ENCODE measurements at regions not wholly inside any gene's neighbourhood (a gene's known extent, or its start where the extent isn't known, plus 50 kb on each side); places are given as distances from the start of the nearest gene placed in this dataset.

DNA sequence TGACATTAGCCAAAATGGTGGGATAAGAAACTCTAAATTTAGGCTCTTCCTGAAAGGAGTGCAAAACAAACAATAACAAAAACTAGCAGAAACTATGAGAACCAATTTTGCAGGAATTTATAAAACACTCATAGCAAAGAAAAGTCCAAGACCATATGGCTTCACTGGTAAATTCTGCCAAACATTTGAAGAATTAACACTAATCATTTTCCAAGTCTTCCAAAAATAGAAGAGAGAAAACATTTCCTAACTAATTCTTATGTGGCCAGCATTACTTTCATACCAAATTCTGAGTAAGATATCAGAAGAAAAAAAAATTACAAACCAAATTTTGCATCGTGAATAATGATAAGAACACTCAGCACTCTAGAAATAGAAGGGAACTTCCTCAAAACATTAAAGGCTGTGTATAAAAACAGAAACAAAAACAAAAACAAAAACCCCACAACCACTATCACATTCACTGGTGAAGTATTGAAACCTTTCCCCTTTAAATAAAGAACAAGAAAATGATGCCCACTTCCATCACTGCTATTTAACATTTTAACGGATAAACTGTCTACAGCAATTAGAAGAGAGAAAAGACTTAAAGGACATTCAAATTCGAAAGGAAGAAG lies 524.3 kb upstream of the GALNTL6 start:
- no peaks in the 10 kb centered on the region for H3K36me3 ChIP-seq
- H3K4me1 ChIP-seq: no peaks in the 10 kb centered on the region
- H3K4me3 ChIP-seq: no peak overlapping the region
- H3K9me3 ChIP-seq: no peaks in the 10 kb centered on the region
- TF ChIP-seq, protein P1, sequence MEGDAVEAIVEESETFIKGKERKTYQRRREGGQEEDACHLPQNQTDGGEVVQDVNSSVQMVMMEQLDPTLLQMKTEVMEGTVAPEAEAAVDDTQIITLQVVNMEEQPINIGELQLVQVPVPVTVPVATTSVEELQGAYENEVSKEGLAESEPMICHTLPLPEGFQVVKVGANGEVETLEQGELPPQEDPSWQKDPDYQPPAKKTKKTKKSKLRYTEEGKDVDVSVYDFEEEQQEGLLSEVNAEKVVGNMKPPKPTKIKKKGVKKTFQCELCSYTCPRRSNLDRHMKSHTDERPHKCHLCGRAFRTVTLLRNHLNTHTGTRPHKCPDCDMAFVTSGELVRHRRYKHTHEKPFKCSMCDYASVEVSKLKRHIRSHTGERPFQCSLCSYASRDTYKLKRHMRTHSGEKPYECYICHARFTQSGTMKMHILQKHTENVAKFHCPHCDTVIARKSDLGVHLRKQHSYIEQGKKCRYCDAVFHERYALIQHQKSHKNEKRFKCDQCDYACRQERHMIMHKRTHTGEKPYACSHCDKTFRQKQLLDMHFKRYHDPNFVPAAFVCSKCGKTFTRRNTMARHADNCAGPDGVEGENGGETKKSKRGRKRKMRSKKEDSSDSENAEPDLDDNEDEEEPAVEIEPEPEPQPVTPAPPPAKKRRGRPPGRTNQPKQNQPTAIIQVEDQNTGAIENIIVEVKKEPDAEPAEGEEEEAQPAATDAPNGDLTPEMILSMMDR (IDR thresholded peaks at IDR 0.05): no peak
- no peaks in the 10 kb centered on the region for H3K27me3 ChIP-seq
- no peak for DNase-seq (ENCODE audit: low spot score)
- no peak overlapping the region for H3K27ac ChIP-seq

- no peaks in the 10 kb centered on the region for H3K9me3 ChIP-seq
- TF ChIP-seq, protein P1 (IDR thresholded peaks at IDR 0.05): no peak
- no peaks in the 10 kb centered on the region for H3K27me3 ChIP-seq
- H3K27ac ChIP-seq: no peak overlapping the region
- no peaks in the 10 kb centered on the region for H3K36me3 ChIP-seq
- H3K4me3 ChIP-seq: no peak overlapping the region
- DNase-seq (ENCODE audit: low spot score): no peak
- no peaks in the 10 kb centered on the region for H3K4me1 ChIP-seq
Observed at GRCh38 chr4:171281359-171281758, 531.8 kb upstream of the GALNTL6 start.

DNA sequence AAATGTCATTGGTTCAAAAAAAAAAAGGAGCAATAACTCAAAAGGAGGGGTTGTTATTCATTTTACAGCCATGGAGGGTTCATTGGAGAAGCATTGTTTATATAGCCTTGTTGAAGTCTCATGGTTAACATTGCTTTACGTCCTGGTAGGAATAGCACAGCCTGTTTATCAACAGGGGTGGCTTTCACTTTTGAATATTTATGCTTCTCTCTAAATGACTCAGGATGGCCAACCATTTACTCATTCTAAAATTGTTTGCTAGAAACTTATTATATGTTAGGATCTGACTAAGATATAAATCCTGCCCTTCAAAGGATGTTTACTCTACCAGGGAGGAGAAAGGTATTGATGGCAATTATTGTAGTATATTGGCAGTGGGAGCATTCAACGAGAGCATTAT lies 534.1 kb upstream of the GALNTL6 start:
- Histone ChIP-seq H3K4me1 (no peaks in the 10 kb centered on the region), H3K9me3 (no peaks in the 10 kb centered on the region), H3K27me3 (no peaks in the 10 kb centered on the region), H3K36me3 (no peaks in the 10 kb centered on the region), H3K27ac (no peak overlapping the region), H3K4me3 (no peak overlapping the region)
- DNase-seq (ENCODE audit: low spot score): no peak
- TF ChIP-seq, protein P1 (IDR thresholded peaks at IDR 0.05): no peak

- Histone ChIP-seq H3K9me3 (no peaks in the 10 kb centered on the region), H3K36me3 (no peaks in the 10 kb centered on the region), H3K27me3 (no peaks in the 10 kb centered on the region), H3K27ac (no peak overlapping the region), H3K4me1 (no peaks in the 10 kb centered on the region), H3K4me3 (no peak overlapping the region)
- TF ChIP-seq, protein P1 (IDR thresholded peaks at IDR 0.05): no peak
- DNase-seq (ENCODE audit: low spot score): no peak
Observed at GRCh38 chr4:171266671-171267070, 546.5 kb upstream of the GALNTL6 start.

DNA sequence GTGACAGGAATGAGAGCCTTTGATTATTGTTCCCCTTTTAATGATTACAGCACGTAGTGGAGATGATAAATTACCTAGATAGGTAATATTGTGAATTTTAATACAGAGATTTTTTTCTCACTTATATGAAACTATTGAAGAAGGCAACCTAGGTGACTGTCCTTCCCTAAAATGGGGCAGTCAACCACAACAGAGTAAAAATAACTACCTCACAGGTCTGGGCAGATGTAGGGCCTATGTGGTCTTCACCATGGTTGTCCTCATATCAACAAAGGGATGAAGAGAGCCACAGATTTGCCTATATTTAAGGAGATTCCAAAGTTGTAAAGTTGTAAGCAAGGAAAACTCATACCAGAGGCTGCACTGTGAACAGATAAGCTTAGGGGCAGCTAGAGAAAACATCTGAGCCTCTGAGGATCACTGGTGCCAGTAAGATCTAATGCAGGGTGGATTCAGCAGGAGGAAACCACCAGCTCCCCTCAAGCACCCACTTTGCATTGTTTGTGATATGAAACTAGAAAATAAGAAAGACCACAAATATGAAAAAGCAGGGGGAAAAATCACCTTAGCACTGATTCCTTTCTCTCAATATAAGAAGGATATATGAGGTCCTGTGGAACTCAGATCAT lies 547.9 kb upstream of the GALNTL6 start:
- DNase-seq (ENCODE audit: low spot score): no peak
- TF ChIP-seq, protein P1 (IDR thresholded peaks at IDR 0.05): no peak
- Histone ChIP-seq H3K27ac (no peak overlapping the region), H3K27me3 (no peaks in the 10 kb centered on the region), H3K4me3 (no peak overlapping the region), H3K4me1 (no peaks in the 10 kb centered on the region), H3K9me3 (no peaks in the 10 kb centered on the region), H3K36me3 (no peaks in the 10 kb centered on the region)

DNA sequence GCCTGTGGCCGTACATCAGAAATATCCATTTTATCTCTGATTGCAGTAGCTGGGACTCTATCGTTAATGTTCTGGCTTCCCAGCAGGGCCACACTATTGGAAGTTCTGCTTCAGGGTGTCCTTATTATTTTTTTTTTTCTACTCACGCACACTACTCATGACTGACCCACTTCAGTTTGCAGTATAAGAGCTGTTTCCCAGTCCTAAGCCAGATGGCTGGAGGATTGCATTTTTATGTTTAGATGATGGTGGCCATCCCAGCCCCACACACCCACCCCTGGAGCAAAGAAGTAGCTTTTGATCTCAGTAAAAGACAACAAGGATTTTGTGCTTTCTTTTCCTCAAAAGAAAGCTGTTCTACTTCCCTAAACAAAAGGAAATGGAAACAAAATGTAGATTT lies 557.0 kb upstream of the GALNTL6 start:
- no peaks in the 10 kb centered on the region for H3K4me1 ChIP-seq
- no peaks in the 10 kb centered on the region for H3K27me3 ChIP-seq
- H3K4me3 ChIP-seq: no peak overlapping the region
- TF ChIP-seq, protein P1 (IDR thresholded peaks at IDR 0.05): no peak
- no peaks in the 10 kb centered on the region for H3K9me3 ChIP-seq
- no peak overlapping the region for H3K27ac ChIP-seq
- no peaks in the 10 kb centered on the region for H3K36me3 ChIP-seq
- no peak for DNase-seq (ENCODE audit: low spot score)

Measured in right atrium auricular region (tissue), 2 donors.